Urinary bladder (tissue), 3 donors: ENCODE measurements at regions not wholly inside any gene's neighbourhood (a gene's known extent, or its start where the extent isn't known, plus 50 kb on each side); places are given as distances from the start of the nearest gene placed in this dataset.

Experiments
- DNase-seq: peaks from one replicate; pipeline ENCODE4 v3.0.0-alpha.2; 2015; ENCODE audit errors: extremely low spot score
- H3K27ac ChIP-seq: one replicate; pipeline ENCODE4 v1.5.1; 2013; ENCODE audit warnings: low read depth, mild to moderate bottlenecking, moderate library complexity
- H3K36me3 ChIP-seq: one replicate; pipeline ENCODE4 v1.6.1; 2013; ENCODE audit warnings: mild to moderate bottlenecking, moderate library complexity; ENCODE audit not compliant: insufficient read depth
- H3K4me1 ChIP-seq: one replicate; pipeline ENCODE4 v1.6.1; 2013; ENCODE audit warnings: mild to moderate bottlenecking, moderate library complexity; ENCODE audit not compliant: insufficient read depth
- H3K4me3 ChIP-seq: one replicate; pipeline ENCODE4 v1.5.1; 2013; ENCODE audit warnings: low read depth, low read length
- WGBS: extraction: QIAGEN DNeasy Blood & Tissue Kit; methylation state at CpG from one replicate; pipeline ENCODE4 v1.1.7; 2013; 5-methylcytosine and 5-hydroxymethylcytosine counted together
- donor health status: healthy with polysubstance abuse.
- donor health status: healthy.

DNA sequence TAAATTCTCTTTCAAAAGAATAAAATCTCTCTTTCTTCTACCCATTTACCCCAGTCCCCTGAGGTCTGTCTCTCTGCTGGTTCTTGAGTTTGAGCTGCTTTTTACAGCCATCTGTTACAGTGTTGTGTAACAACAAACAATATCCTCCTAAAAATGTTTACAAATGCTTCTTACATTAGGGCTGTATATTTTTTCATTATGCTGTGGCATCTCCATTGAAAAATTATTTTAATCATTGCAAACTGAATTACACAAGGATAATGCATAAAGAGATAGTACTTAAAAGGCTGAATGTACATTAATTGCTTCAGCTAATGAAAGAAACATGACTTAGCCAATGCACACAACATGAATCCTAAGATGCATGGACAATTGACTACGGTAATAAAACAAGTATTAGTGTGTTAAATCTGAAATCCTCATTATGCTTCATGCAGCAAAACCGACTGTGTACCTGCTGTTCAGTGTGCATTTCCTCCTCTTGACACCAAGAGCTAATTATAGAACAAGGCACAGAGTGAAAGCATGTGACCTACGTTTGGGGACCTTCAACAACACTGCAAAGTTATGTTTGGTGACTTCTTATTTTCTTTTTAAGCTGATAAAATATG is 181.7 kb upstream of the RHOBTB1 start:
- WGBS, result 52% methylated on average over 3 of the region's 3 CpGs

DNA sequence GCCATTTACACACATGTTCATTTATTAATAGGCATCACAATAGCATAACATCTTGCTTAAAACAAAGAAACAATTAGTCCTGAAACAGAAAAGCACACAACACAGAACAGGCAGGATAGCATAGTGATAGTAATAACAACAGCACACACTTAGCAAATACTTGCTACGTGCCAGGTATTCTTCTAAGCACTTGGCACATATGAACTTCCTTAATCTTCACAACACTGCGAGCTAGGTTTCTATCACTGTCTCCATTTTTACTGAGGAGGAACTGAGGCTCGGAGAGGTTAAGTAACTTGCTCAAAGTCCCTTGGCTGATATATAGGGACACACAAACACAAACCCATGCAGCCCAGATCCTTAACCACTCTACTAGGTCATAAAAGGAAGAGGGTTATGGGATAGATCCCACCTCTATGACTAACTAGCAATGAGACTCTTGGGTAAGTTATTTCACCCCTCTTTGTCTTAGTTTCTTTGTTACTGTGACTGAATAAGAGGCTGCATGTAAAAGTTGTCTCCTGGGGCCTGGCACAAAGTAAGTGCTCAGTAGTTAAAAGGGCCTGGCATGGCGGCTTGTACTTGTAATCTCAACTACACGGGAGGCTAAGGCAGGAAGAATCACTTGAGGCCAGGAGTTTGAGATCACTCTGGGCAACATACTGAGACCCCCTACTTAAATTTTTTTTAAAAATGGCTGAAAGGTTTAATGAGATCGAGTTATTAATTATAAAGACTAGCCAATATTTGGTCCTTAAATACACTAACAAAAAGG is 181.0 kb upstream of the RHOBTB1 start:
- Histone ChIP-seq H3K4me3 (no peak overlapping the region), H3K36me3 (no peaks in the 10 kb centered on the region), H3K27ac (no peak overlapping the region), H3K4me1 (no peaks in the 10 kb centered on the region)
- 88% methylated on average over 6 of the region's 6 CpGs for WGBS
- no peak for DNase-seq

More for the DNA sequence above, 181.7 kb upstream of the RHOBTB1 start:
- no peak overlapping the region for H3K4me3 ChIP-seq
- H3K27ac ChIP-seq, result no peak overlapping the region
- H3K4me1 ChIP-seq, result no peaks in the 10 kb centered on the region
- no peak for DNase-seq
- no peaks in the 10 kb centered on the region for H3K36me3 ChIP-seq

DNA sequence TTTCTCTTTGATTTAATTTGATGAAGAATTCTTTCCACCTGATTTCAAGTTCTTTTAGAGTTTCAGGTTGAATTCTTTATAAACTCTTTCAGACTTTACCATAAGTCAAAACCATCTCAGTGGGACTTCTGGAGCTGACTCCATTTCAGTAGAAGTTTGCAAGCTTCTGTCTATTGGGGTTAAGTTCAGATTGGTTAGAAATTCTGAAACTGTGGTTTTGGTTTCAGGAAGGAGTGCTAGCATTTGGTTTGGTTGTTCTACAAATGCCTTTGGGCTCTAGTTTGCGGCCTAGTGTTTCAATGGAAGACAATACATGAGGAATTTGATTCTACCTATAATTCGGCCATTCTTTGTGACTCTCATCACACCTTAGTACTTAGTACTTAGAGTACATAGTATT is 176.8 kb upstream of the RHOBTB1 start:
- H3K27ac ChIP-seq, result no peak overlapping the region
- no peaks in the 10 kb centered on the region for H3K4me1 ChIP-seq
- H3K4me3 ChIP-seq, result no peak overlapping the region
- H3K36me3 ChIP-seq, result no peaks in the 10 kb centered on the region
- 95% methylated on average over 2 of the region's 2 CpGs for WGBS
- DNase-seq, result no peak

DNA sequence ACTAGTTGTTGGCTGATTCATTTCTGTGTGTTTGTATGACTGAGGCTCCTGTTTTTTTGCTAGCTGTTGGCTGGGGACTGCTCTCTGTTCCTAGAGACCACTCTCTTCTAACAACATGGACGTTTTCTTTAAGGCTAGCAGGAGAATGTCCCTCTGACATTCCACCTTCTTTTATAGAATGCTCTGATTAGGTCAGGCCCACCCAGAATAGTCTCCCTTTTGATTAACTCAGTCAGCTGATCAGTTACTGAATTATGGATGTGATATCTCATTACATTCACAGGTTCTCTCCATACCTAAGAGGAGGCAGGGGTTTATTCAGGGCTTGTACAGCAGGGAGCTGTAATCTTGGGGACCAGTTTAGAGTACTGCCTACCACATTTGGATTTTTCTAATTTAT is 175.6 kb upstream of the RHOBTB1 start:
- Histone ChIP-seq H3K27ac (no peak overlapping the region), H3K4me3 (no peak overlapping the region), H3K36me3 (no peaks in the 10 kb centered on the region), H3K4me1 (no peaks in the 10 kb centered on the region)
- 80% methylated on average over 1 of the region's 1 CpG for WGBS
- DNase-seq, result no peak

DNA sequence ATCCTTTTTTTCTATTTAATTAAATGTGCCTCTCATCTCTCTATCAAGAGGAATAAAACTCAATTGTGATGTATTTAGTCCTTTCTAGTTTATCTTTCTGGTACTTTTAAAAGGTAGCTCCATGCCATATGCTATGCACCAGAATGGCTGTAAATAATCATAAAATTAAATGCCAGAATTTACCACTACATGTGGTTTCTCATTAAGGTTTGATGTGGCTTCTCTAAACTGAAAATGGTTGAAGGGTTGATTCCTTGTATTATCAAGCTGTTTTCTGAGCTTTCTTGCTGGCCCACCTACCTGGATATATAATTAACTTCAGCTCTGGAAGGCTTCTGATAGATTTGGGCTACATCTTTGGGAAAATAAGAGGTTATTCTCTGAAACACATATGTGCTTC is 171.9 kb upstream of the RHOBTB1 start:
- DNase-seq, result no peak
- H3K27ac ChIP-seq, result no peak overlapping the region
- no peak overlapping the region for H3K4me3 ChIP-seq
- no peaks in the 10 kb centered on the region for H3K4me1 ChIP-seq
- H3K36me3 ChIP-seq, result no peaks in the 10 kb centered on the region

DNA sequence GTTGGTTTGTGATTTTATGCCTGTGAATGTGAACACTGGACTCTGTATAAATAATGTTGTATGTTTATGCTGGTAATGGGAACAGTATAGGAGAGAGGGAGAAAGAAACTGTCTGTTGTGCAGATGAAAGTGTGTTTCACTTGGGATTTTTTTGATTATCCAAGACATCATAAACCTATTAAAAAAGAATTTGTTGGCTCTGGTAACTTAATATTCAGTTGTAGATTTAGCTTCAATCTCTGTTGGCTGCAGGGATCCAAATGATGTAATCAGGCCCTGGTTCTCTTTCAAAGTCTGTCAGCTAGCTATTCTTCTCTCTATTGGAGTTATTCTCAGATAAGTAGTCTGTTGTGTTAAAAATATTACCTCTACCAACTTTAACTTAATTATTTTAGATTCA is 168.8 kb upstream of the RHOBTB1 start:
- no peak overlapping the region for H3K4me3 ChIP-seq
- H3K4me1 ChIP-seq, result no peaks in the 10 kb centered on the region
- H3K27ac ChIP-seq, result no peak overlapping the region
- H3K36me3 ChIP-seq, result no peaks in the 10 kb centered on the region
- no peak for DNase-seq

DNA sequence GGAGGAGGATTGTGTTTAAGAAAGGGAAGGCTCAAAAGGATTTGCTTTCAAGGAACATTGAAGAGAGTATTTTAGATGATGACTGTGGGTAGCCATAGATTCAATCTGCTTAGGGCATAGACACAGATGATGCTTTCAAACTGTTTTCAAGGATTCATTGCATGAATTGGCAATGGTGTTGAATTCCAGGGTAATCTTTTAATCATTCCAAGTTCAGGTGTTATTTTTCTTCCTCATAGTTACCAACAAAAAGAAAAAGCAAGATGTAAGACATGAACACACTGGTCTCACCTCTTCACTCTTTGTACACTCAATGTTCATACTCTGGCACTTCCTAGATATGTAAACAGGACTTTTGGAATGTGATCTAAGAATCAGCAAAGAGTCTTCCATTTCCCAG is 167.0 kb upstream of the RHOBTB1 start:
- no peak overlapping the region for H3K4me3 ChIP-seq
- no peaks in the 10 kb centered on the region for H3K36me3 ChIP-seq
- no peak overlapping the region for H3K27ac ChIP-seq
- H3K4me1 ChIP-seq, result no peaks in the 10 kb centered on the region
- no peak for DNase-seq

DNA sequence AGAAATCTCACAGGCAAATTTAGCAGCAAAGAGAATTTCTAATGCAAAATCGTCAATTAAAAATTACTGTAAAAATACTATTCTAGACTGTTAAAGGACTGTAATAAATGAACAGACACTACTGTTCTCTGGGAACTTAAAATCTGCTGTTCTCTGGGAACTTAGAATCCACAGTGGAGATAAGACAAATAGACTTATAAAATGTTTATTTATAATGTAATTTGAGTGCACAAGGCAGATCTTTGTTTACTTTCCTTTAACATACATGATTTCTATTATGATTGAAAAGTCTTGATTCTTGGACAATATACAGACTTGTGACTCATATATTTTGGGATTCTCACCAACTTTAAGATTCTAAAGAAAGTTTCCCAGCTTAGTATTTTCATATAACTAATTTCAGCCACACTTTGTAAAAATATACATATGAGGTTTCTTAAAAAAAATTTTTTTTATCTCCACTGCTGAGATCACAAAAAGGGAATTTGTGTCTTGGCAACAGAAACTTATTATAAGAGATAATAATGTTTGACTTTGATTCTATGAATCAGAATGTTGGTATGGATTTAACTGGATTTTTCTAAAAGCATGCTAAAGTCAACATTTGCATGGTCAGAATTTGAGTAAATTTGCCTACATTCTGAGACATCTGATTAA is 166.3 kb upstream of the RHOBTB1 start:
- Histone ChIP-seq H3K27ac (no peak overlapping the region), H3K4me1 (no peaks in the 10 kb centered on the region), H3K36me3 (no peaks in the 10 kb centered on the region), H3K4me3 (no peak overlapping the region)
- 40% methylated on average over 1 of the region's 1 CpG for WGBS
- DNase-seq, result no peak

DNA sequence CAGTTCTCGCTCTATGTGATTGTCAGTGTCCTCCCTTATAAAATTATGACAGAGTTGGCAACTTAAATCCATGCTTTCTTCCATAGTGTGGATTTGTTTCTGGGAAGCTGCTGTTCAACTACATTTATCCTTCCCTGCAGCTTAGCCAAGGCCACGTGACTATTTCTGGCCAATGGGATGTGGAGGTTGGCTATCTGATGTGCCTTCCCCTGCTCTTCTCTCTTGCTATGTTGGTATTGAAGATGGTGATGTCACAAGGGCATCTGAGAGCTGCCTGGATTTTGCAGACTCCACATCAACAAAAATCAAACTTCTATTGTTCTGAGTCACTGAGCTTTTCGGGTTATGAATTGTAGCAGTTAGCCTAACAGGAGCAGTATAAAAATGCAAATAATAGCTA is 164.9 kb upstream of the RHOBTB1 start:
- no peak for DNase-seq
- Histone ChIP-seq H3K4me3 (no peak overlapping the region), H3K36me3 (no peaks in the 10 kb centered on the region), H3K27ac (no peak overlapping the region), H3K4me1 (no peaks in the 10 kb centered on the region)
- WGBS, result 94% methylated on average over 3 of the region's 3 CpGs

DNA sequence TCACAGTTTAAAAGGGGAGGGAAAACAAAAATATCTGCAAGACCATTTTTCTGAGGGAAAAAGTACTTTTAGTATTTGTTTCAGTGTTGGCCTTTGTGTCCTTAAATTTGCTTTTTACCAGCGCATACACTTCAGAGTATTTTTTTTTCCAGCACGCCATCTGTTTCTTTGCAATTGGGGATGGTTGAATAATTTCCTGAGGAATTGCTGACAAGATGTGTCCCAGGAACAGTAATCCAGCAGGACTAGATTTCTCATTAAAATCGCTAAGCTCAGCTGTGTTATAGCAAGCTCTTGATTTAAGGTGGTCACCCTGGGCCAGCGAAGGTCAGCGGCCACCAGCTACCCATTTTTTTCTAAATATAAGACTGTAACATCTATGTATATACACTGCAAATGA is 156.9 kb upstream of the RHOBTB1 start:
- no peak overlapping the region for H3K27ac ChIP-seq
- no peak for DNase-seq
- H3K36me3 ChIP-seq, result no peaks in the 10 kb centered on the region
- WGBS, result 75% methylated on average over 5 of the region's 5 CpGs
- H3K4me3 ChIP-seq, result no peak overlapping the region
- no peaks in the 10 kb centered on the region for H3K4me1 ChIP-seq

DNA sequence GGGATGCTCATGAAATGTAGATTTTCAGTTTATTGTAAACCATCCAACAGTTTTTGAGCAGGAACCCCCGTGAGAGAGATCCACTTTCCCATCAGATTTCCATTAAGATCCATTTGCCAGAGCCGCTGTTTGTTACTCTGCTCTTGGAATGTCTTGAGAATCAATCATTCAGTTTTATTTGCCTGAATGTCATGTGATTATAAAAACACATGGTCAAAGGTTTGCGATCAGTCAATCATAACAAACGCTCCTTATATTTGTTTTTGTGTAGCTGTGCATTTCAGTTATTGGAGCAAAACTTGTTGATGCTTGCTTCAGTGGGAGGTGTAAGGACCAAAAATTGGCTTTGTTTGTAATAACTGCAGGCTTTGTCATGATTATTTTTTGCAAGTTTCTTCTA is 155.8 kb upstream of the RHOBTB1 start:
- H3K36me3 ChIP-seq, result no peaks in the 10 kb centered on the region
- WGBS, result 73% methylated on average over 4 of the region's 4 CpGs
- no peak for DNase-seq

DNA sequence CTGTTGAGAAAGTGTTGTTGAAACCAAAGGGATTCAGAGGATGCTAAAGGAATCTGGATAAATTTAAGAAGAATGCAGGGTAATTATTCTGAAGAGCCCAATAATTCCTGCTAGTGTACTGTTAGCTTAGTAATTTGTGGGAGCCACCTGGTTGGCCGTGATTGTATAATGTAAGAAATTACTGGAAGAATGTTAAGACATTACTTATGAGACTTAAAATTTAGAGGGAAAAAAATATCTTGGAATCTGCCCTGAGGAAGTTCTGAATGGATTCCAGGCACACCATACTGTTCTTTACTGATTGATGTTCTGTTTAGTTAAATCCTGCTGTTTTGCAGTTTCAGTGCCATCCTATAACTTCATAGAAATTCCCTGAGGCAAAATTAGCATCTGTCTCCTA is 155.0 kb upstream of the RHOBTB1 start:
- Histone ChIP-seq H3K4me1 (no peaks in the 10 kb centered on the region), H3K36me3 (no peaks in the 10 kb centered on the region), H3K4me3 (no peak overlapping the region), H3K27ac (no peak overlapping the region)
- WGBS, result 57% methylated on average over 1 of the region's 1 CpG
- DNase-seq, result no peak

More for the DNA sequence above, 155.8 kb upstream of the RHOBTB1 start:
- no peak overlapping the region for H3K4me3 ChIP-seq
- H3K27ac ChIP-seq, result no peak overlapping the region
- H3K4me1 ChIP-seq, result no peaks in the 10 kb centered on the region

DNA sequence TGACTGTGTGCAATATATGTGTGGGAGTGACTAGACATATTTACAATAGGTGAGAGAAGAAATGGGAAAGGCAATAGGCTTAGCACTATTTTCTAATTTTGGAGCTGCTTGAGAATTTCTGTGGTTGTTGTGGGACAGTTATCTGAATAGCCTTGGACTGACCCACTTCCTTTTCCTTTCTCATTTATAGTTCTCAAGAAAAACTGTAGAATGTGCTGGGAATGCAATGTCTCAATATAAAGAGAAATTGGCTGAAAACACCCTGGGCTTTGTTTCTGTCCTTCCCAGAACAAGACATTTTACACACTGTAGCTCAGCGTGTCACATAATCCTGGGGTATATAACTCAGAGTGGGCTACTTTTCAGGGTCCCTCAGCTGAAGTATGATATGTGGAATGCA is 153.0 kb upstream of the RHOBTB1 start:
- Histone ChIP-seq H3K4me3 (no peak overlapping the region), H3K36me3 (no peaks in the 10 kb centered on the region), H3K4me1 (no peaks in the 10 kb centered on the region), H3K27ac (no peak overlapping the region)
- 86% methylated on average over 1 of the region's 1 CpG for WGBS
- no peak for DNase-seq

DNA sequence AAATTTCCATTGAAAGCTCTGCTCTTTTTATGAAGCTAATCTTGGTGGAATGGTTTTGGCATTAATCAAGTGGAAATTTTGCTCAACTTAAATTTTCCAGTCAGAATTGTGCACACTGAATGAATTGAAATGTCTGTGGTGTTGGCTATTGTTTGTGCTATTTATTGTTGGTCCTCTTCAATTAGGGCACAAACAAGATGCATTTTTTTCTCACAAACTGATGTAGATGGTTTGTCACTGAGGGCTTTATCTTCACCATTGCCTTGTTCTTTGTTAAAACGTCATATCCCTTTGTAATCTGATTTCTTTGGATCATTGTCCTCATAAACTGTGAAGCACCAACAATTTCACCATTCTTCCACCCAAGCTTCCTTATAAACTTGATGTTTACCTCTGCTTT is 152.1 kb upstream of the RHOBTB1 start:
- WGBS, result 63% methylated on average over 1 of the region's 1 CpG

More for the DNA sequence above, 152.1 kb upstream of the RHOBTB1 start:
- Histone ChIP-seq H3K27ac (no peak overlapping the region), H3K36me3 (no peaks in the 10 kb centered on the region), H3K4me1 (no peaks in the 10 kb centered on the region), H3K4me3 (no peak overlapping the region)
- DNase-seq, result no peak
